ENCODE measurements at regions not wholly inside any gene's neighbourhood (a gene's known extent, or its start where the extent isn't known, plus 50 kb on each side); places are given as distances from the start of the nearest gene placed in this dataset.
"Not testable (repeated sequence)": the region's sequence is repeated elsewhere in the genome, so short reads cannot be mapped to it uniquely, and the experiment has no call there.

- not testable (repeated sequence) for DNase-seq (ENCODE audit: low read depth, low spot score)
These were observed 532.8 kb upstream of the AMOT start for GRCh38 chrX:113373421-113373820.

- no peak for DNase-seq (ENCODE audit: low read depth, low spot score)
These were observed 529.4 kb upstream of the AMOT start for GRCh38 chrX:113370006-113370405.

GRCh38 chrX:113369056-113369455 lies 528.4 kb upstream of the AMOT start:
- no peak for DNase-seq (ENCODE audit: low read depth, low spot score)

GRCh38 chrX:113353134-113353533 lies 512.5 kb upstream of the AMOT start:
- no peak for DNase-seq (ENCODE audit: low read depth, low spot score)

GRCh38 chrX:113330416-113330815 lies 489.8 kb upstream of the AMOT start:
- DNase-seq (ENCODE audit: low read depth, low spot score), result no peak

GRCh38 chrX:113315927-113316326 lies 475.3 kb upstream of the AMOT start:
- DNase-seq (ENCODE audit: low read depth, low spot score), result no peak

- DNase-seq (ENCODE audit: low read depth, low spot score), result no peak
These were observed 464.9 kb upstream of the AMOT start for GRCh38 chrX:113305496-113305895.

GRCh38 chrX:113300580-113300979 lies 459.9 kb upstream of the AMOT start:
- no peak for DNase-seq (ENCODE audit: low read depth, low spot score)

GRCh38 chrX:113297437-113297836 lies 456.8 kb upstream of the AMOT start:
- DNase-seq (ENCODE audit: low read depth, low spot score), result no peak

GRCh38 chrX:113289503-113289902 lies 448.9 kb upstream of the AMOT start:
- no peak for DNase-seq (ENCODE audit: low read depth, low spot score)

- DNase-seq (ENCODE audit: low read depth, low spot score), result no peak
These were observed 447.1 kb upstream of the AMOT start for GRCh38 chrX:113287761-113288160.

GRCh38 chrX:113275804-113276203 lies 435.2 kb upstream of the AMOT start:
- no peak for DNase-seq (ENCODE audit: low read depth, low spot score)

GRCh38 chrX:113274791-113275190 lies 434.2 kb upstream of the AMOT start:
- no peak for DNase-seq (ENCODE audit: low read depth, low spot score)

- no peak for DNase-seq (ENCODE audit: low read depth, low spot score)
These were observed 433.7 kb upstream of the AMOT start for GRCh38 chrX:113274345-113274744.

GRCh38 chrX:113269203-113269602 lies 428.6 kb upstream of the AMOT start:
- DNase-seq (ENCODE audit: low read depth, low spot score), result no peak

GRCh38 chrX:113260474-113260873 lies 419.8 kb upstream of the AMOT start:
- no peak for DNase-seq (ENCODE audit: low read depth, low spot score)

- DNase-seq (ENCODE audit: low read depth, low spot score), result no peak
These were observed 381.7 kb upstream of the AMOT start for GRCh38 chrX:113222305-113222704.

GRCh38 chrX:113212052-113212451 lies 371.4 kb upstream of the AMOT start:
- no peak for DNase-seq (ENCODE audit: low read depth, low spot score)

- no peak for DNase-seq (ENCODE audit: low read depth, low spot score)
These were observed 362.0 kb upstream of the AMOT start for GRCh38 chrX:113202601-113203000.

GRCh38 chrX:113195949-113196348 lies 355.3 kb upstream of the AMOT start:
- DNase-seq (ENCODE audit: low read depth, low spot score), result no peak

GRCh38 chrX:113192418-113192817 lies 351.8 kb upstream of the AMOT start:
- no peak for DNase-seq (ENCODE audit: low read depth, low spot score)

GRCh38 chrX:113157496-113157895 lies 316.9 kb upstream of the AMOT start:
- no peak for DNase-seq (ENCODE audit: low read depth, low spot score)

- DNase-seq (ENCODE audit: low read depth, low spot score), result not testable (repeated sequence)
These were observed 313.7 kb upstream of the AMOT start for GRCh38 chrX:113154315-113154714.

- no peak for DNase-seq (ENCODE audit: low read depth, low spot score)
These were observed 296.2 kb upstream of the AMOT start for GRCh38 chrX:113136836-113137235.
